SU-DHL-6 (cell line): ENCODE measurements at regions not wholly inside any gene's neighbourhood (a gene's known extent, or its start where the extent isn't known, plus 50 kb on each side); places are given as distances from the start of the nearest gene placed in this dataset.

Experiments used
- EZH2phosphoT487 ChIP-seq: fragments of 200-600 bp; sonication (generic), shearing (Covaris generic); conservative IDR thresholded peaks from 2 replicates; pipeline ENCODE4 v1.6.1; 2018; ENCODE audit warnings: mild to moderate bottlenecking, antibody characterized with exemption, low read length, moderate library complexity, mixed read lengths
- TF ChIP-seq, protein P1 (sequence below): fragments of 200-600 bp; sonication (generic); IDR thresholded peaks from one replicate; pipeline ENCODE4 v1.5.1; 2017; ENCODE audit warnings: antibody characterized with exemption, mild to moderate bottlenecking, low read length, moderate library complexity; ENCODE audit not compliant: insufficient read depth, poor library complexity, severe bottlenecking

DNA sequence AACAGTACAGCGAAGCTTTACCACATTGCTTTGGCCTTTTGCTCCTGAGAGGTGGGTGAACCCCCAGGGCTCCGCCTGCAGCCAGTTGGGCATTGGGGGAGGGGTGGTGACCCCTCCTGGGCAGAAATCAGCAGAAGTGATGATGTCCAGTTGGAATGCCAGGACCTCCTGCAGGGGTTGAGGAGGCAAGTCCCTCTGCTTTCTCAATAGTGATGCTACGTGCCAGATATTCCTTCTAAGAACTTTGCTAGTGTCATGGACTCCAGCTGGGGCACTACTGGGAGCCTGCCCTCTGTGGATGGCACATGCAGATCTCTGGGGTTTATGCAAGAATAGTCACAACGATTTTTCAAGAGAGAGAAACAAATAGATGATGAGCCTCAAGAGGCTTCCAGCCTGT is 95.6 kb downstream of the NDFIP1 start:
- TF ChIP-seq, protein P1, sequence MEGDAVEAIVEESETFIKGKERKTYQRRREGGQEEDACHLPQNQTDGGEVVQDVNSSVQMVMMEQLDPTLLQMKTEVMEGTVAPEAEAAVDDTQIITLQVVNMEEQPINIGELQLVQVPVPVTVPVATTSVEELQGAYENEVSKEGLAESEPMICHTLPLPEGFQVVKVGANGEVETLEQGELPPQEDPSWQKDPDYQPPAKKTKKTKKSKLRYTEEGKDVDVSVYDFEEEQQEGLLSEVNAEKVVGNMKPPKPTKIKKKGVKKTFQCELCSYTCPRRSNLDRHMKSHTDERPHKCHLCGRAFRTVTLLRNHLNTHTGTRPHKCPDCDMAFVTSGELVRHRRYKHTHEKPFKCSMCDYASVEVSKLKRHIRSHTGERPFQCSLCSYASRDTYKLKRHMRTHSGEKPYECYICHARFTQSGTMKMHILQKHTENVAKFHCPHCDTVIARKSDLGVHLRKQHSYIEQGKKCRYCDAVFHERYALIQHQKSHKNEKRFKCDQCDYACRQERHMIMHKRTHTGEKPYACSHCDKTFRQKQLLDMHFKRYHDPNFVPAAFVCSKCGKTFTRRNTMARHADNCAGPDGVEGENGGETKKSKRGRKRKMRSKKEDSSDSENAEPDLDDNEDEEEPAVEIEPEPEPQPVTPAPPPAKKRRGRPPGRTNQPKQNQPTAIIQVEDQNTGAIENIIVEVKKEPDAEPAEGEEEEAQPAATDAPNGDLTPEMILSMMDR = no peak
- TF ChIP-seq EZH2phosphoT487 = no peak
